Endothelial cell (in vitro differentiated cells): ENCODE measurements at regions not wholly inside any gene's neighbourhood (a gene's known extent, or its start where the extent isn't known, plus 50 kb on each side); places are given as distances from the start of the nearest gene placed in this dataset.

Experiments
- DNase-seq: peaks from one replicate; pipeline ENCODE4 v3.0.0; 2021; ENCODE audit warnings: low spot score
- H3K27ac Mint-ChIP-seq: one replicate; pipeline ENCODE4 v1.8.0; 2021; ENCODE audit warnings: mixed read lengths, inconsistent platforms; ENCODE audit not compliant: unreplicated experiment
- H3K27me3 Mint-ChIP-seq: one replicate; pipeline ENCODE4 v1.8.0; 2021; ENCODE audit warnings: mild to moderate bottlenecking, moderate library complexity, mixed read lengths, inconsistent platforms; ENCODE audit not compliant: unreplicated experiment
- H3K36me3 Mint-ChIP-seq: one replicate; pipeline ENCODE4 v1.8.0; 2021; ENCODE audit warnings: mild to moderate bottlenecking, low read depth, mixed read lengths, inconsistent platforms; ENCODE audit not compliant: unreplicated experiment
- H3K4me1 Mint-ChIP-seq: one replicate; pipeline ENCODE4 v1.8.0; 2021; ENCODE audit warnings: mild to moderate bottlenecking, mixed read lengths, inconsistent platforms; ENCODE audit not compliant: unreplicated experiment
- H3K4me3 Mint-ChIP-seq: one replicate; pipeline ENCODE4 v1.8.0; 2021; ENCODE audit warnings: mild to moderate bottlenecking, mixed read lengths, inconsistent platforms; ENCODE audit not compliant: unreplicated experiment
- H3K9me3 Mint-ChIP-seq: one replicate; pipeline ENCODE4 v1.8.0; 2021; ENCODE audit warnings: mixed read lengths, inconsistent platforms; ENCODE audit not compliant: unreplicated experiment
- TF ChIP-seq, protein P1 (sequence below): fragments of 200-600 bp; sonication (generic); IDR thresholded peaks from one replicate; pipeline ENCODE4 v1.5.0; 2021; ENCODE audit warnings: antibody characterized with exemption; ENCODE audit not compliant: unreplicated experiment

GRCh38 chr2:224202281-224202865, 163.3 kb upstream of the SERPINE2 start:
- H3K4me1 Mint-ChIP-seq: no peaks in the 10 kb centered on the region
- TF ChIP-seq, protein P1, sequence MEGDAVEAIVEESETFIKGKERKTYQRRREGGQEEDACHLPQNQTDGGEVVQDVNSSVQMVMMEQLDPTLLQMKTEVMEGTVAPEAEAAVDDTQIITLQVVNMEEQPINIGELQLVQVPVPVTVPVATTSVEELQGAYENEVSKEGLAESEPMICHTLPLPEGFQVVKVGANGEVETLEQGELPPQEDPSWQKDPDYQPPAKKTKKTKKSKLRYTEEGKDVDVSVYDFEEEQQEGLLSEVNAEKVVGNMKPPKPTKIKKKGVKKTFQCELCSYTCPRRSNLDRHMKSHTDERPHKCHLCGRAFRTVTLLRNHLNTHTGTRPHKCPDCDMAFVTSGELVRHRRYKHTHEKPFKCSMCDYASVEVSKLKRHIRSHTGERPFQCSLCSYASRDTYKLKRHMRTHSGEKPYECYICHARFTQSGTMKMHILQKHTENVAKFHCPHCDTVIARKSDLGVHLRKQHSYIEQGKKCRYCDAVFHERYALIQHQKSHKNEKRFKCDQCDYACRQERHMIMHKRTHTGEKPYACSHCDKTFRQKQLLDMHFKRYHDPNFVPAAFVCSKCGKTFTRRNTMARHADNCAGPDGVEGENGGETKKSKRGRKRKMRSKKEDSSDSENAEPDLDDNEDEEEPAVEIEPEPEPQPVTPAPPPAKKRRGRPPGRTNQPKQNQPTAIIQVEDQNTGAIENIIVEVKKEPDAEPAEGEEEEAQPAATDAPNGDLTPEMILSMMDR: no peak
- no peak overlapping the region for H3K27ac Mint-ChIP-seq
- H3K4me3 Mint-ChIP-seq: no peak overlapping the region
- no peak for DNase-seq
- no peaks in the 10 kb centered on the region for H3K9me3 Mint-ChIP-seq
- H3K36me3 Mint-ChIP-seq: no peaks in the 10 kb centered on the region
- peaks cover 4% of the 10 kb centered on the region for H3K27me3 Mint-ChIP-seq

DNA sequence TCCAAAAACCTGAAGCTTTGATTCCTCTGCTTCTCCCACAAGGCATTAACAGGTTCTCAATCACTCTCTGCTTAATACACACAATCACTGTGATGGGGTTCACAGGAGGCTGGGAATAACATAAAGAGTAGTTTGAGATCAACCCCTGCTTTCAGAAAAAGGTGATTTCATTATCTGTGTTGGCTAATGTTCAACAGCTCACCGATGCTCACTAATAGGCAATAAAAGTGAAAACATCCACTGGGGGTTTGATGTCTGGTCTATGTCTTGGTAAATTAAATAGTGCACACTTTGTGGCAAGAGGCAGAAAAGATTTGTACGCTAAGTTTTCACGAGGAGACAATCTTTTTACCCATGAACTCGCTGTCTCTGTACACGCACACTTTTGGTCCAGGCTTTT, 159.3 kb upstream of the SERPINE2 start:
- TF ChIP-seq, protein P1: no peak
- Mint-ChIP-seq H3K4me1 (no peaks in the 10 kb centered on the region), H3K9me3 (no peaks in the 10 kb centered on the region), H3K27ac (no peak overlapping the region), H3K27me3 (no peaks in the 10 kb centered on the region), H3K36me3 (no peaks in the 10 kb centered on the region), H3K4me3 (no peak overlapping the region)
- DNase-seq: no peak

DNA sequence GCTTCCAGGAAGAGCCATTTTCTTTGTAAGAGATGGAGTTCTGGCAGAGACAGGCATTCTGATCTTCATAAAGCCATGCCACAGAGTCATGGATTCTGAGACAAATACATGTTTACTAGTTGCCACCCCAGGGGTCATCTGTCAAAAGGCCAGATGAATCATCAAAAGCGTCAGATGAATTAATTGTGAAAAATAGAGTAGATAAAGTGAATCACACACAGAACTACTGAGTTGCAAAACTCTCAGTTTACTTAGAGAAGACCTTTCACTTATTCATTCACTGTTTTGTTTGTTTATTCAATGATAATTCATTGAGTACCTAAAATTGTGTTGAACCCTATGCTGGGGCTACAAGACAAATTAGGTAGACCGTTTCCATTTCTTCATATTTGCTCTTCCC, 157.7 kb upstream of the SERPINE2 start:
- H3K4me3 Mint-ChIP-seq: no peak overlapping the region
- TF ChIP-seq, protein P1: no peak
- H3K27ac Mint-ChIP-seq: no peak overlapping the region
- no peaks in the 10 kb centered on the region for H3K36me3 Mint-ChIP-seq
- H3K9me3 Mint-ChIP-seq: no peaks in the 10 kb centered on the region
- H3K27me3 Mint-ChIP-seq: no peaks in the 10 kb centered on the region
- DNase-seq: no peak
- H3K4me1 Mint-ChIP-seq: no peaks in the 10 kb centered on the region

GRCh38 chr2:224195925-224196571, 157.0 kb upstream of the SERPINE2 start:
- no peak overlapping the region for H3K4me3 Mint-ChIP-seq
- TF ChIP-seq, protein P1: no peak
- H3K9me3 Mint-ChIP-seq: no peaks in the 10 kb centered on the region
- H3K4me1 Mint-ChIP-seq: no peaks in the 10 kb centered on the region
- DNase-seq: no peak
- no peak overlapping the region for H3K27ac Mint-ChIP-seq
- no peaks in the 10 kb centered on the region for H3K36me3 Mint-ChIP-seq
- no peaks in the 10 kb centered on the region for H3K27me3 Mint-ChIP-seq

GRCh38 chr2:224194161-224194560, 155.1 kb upstream of the SERPINE2 start:
- TF ChIP-seq, protein P1: no peak
- Mint-ChIP-seq H3K4me3 (no peak overlapping the region), H3K4me1 (no peaks in the 10 kb centered on the region), H3K27me3 (no peaks in the 10 kb centered on the region), H3K27ac (no peak overlapping the region), H3K9me3 (no peaks in the 10 kb centered on the region), H3K36me3 (no peaks in the 10 kb centered on the region)
- no peak for DNase-seq
